GM23338 (cell line): ENCODE measurements at regions not wholly inside any gene's neighbourhood (a gene's known extent, or its start where the extent isn't known, plus 50 kb on each side); places are given as distances from the start of the nearest gene placed in this dataset.

Experiments used
- ATAC-seq: fragments of 200-7000 bp; cut with Tn5 transposase; 3 replicates; pipeline ENCODE4 v1.9.1; 2020
- DNase-seq: peaks from one replicate; pipeline ENCODE4 v3.0.0-alpha.2; 2015; ENCODE audit warnings: low spot score
- H2AFZ ChIP-seq: fragments of 200-600 bp; sonication (generic); 2 replicates; pipeline ENCODE4 v1.8.0; 2016; ENCODE audit warnings: antibody characterized with exemption, mild to moderate bottlenecking, moderate library complexity
- H3F3A ChIP-seq: fragments of 200-600 bp; sonication (generic); replicated peaks from 2 replicates; pipeline ENCODE4 v1.8.0; 2017; ENCODE audit warnings: antibody characterized with exemption, mixed run types, low read depth
- H3K27ac ChIP-seq: fragments of 200-600 bp; sonication (generic); 2 replicates; pipeline ENCODE4 v1.6.1; 2016; ENCODE audit warnings: low read depth
- H3K27me3 ChIP-seq: fragments of 200-600 bp; sonication (generic); 2 replicates; pipeline ENCODE4 v1.8.0; 2016; ENCODE audit warnings: mild to moderate bottlenecking, mixed run types, moderate library complexity; ENCODE audit not compliant: insufficient read depth
- H3K36me3 ChIP-seq: fragments of 200-600 bp; sonication (generic); 2 replicates; pipeline ENCODE4 v1.8.0; 2016; ENCODE audit warnings: mild to moderate bottlenecking; ENCODE audit not compliant: insufficient read depth
- H3K4me1 ChIP-seq: fragments of 200-600 bp; sonication (generic); 2 replicates; pipeline ENCODE4 v1.8.0; 2016; ENCODE audit warnings: mild to moderate bottlenecking, moderate library complexity; ENCODE audit not compliant: insufficient read depth
- H3K4me2 ChIP-seq: fragments of 200-600 bp; sonication (generic); 2 replicates; pipeline ENCODE4 v1.7.1; 2017; ENCODE audit warnings: mixed run types
- H3K4me3 ChIP-seq: fragments of 200-600 bp; sonication (generic); 2 replicates; pipeline ENCODE4 v1.6.1; 2016; ENCODE audit warnings: mixed run types
- H3K79me2 ChIP-seq: fragments of 200-600 bp; sonication (generic); replicated peaks from 2 replicates; pipeline ENCODE4 v1.8.0; 2017; ENCODE audit warnings: mild to moderate bottlenecking; ENCODE audit not compliant: insufficient read depth
- H3K9me2 ChIP-seq: fragments of 200-600 bp; sonication (generic); 2 replicates; pipeline ENCODE4 v1.8.0; 2017; ENCODE audit not compliant: insufficient read depth
- H4K20me1 ChIP-seq: fragments of 200-600 bp; sonication (generic); replicated peaks from 2 replicates; pipeline ENCODE4 v1.8.0; 2017; ENCODE audit warnings: mild to moderate bottlenecking; ENCODE audit not compliant: insufficient read depth
- H3K27ac Mint-ChIP-seq: 2 replicates; pipeline ENCODE4 v1.8.0; 2020; ENCODE audit warnings: inconsistent platforms, mild to moderate bottlenecking, moderate library complexity, mixed read lengths
- H3K27me3 Mint-ChIP-seq: 3 replicates; pipeline ENCODE4 v1.8.0; 2022; ENCODE audit warnings: low read depth, mild to moderate bottlenecking, moderate library complexity, mixed read lengths, inconsistent platforms; ENCODE audit not compliant: insufficient read depth, poor library complexity
- H3K36me3 Mint-ChIP-seq: 3 replicates; pipeline ENCODE4 v1.8.0; 2021; ENCODE audit warnings: low read depth, mild to moderate bottlenecking, inconsistent platforms, moderate library complexity, mixed read lengths
- H3K4me1 Mint-ChIP-seq: 3 replicates; pipeline ENCODE4 v1.8.0; 2020; ENCODE audit warnings: mild to moderate bottlenecking, inconsistent platforms, mixed read lengths
- H3K4me3 Mint-ChIP-seq: 3 replicates; pipeline ENCODE4 v1.8.0; 2021; ENCODE audit warnings: moderate library complexity, mild to moderate bottlenecking, inconsistent platforms, mixed read lengths
- H3K9me3 Mint-ChIP-seq: 3 replicates; pipeline ENCODE4 v1.8.0; 2020; ENCODE audit warnings: moderate library complexity, mild to moderate bottlenecking, inconsistent platforms, mixed read lengths
- CREB1 ChIP-seq: fragments of 250-450 bp; sonication (Bioruptor Pico); IDR thresholded peaks from 2 replicates; pipeline ENCODE4 v1.5.0; 2020; ENCODE audit warnings: low read depth, mild to moderate bottlenecking, moderate library complexity
- CTCF ChIP-seq, 2 experiments: fragments of 200-600 bp in 1 of 2; sonication (generic) in 1 of 2; conservative IDR thresholded peaks; 2 replicates each; pipeline versions ENCODE4 v1.5.1 to v1.6.1; 2016 to 2017; ENCODE audit warnings: antibody characterized with exemption in 2 of 2, low read depth in 2 of 2, mild to moderate bottlenecking in 2 of 2, moderate library complexity in 1 of 2
- JUNB ChIP-seq: IDR thresholded peaks from one replicate; pipeline ENCODE4 v1.6.1; 2016; ENCODE audit warnings: antibody characterized with exemption; ENCODE audit not compliant: unreplicated experiment
- NANOG ChIP-seq: IDR thresholded peaks from 2 replicates; pipeline ENCODE4 v1.6.1; 2016; ENCODE audit warnings: antibody characterized with exemption, borderline replicate concordance
- POLR2AphosphoS5 ChIP-seq: IDR thresholded peaks from 2 replicates; pipeline ENCODE4 v1.6.1; 2016; ENCODE audit warnings: antibody characterized with exemption, low read depth
- REST ChIP-seq: IDR thresholded peaks from one replicate; pipeline ENCODE4 v1.6.1; 2018; ENCODE audit warnings: antibody characterized with exemption; ENCODE audit not compliant: unreplicated experiment
- STAT1 ChIP-seq: IDR thresholded peaks from one replicate; pipeline ENCODE4 v1.6.1; 2016; ENCODE audit warnings: antibody characterized with exemption; ENCODE audit not compliant: unreplicated experiment
- ZNF114 ChIP-seq: fragments of 250-450 bp; sonication (Bioruptor Pico); IDR thresholded peaks from 2 replicates; pipeline ENCODE4 v1.5.0; 2020; ENCODE audit warnings: mild to moderate bottlenecking, moderate library complexity
- ZNF331 ChIP-seq: fragments of 250-450 bp; sonication (Bioruptor Pico); IDR thresholded peaks from 2 replicates; pipeline ENCODE4 v1.5.0; 2020; ENCODE audit warnings: low read depth, mild to moderate bottlenecking, moderate library complexity
- ZNF462 ChIP-seq: fragments of 250-450 bp; sonication (Bioruptor Pico); IDR thresholded peaks from 2 replicates; pipeline ENCODE4 v1.5.0; 2020; ENCODE audit warnings: mild to moderate bottlenecking, moderate library complexity
- TF ChIP-seq, protein P1 (sequence below): IDR thresholded peaks from 2 replicates; pipeline ENCODE4 v1.6.1; 2016; ENCODE audit warnings: antibody characterized with exemption

DNA sequence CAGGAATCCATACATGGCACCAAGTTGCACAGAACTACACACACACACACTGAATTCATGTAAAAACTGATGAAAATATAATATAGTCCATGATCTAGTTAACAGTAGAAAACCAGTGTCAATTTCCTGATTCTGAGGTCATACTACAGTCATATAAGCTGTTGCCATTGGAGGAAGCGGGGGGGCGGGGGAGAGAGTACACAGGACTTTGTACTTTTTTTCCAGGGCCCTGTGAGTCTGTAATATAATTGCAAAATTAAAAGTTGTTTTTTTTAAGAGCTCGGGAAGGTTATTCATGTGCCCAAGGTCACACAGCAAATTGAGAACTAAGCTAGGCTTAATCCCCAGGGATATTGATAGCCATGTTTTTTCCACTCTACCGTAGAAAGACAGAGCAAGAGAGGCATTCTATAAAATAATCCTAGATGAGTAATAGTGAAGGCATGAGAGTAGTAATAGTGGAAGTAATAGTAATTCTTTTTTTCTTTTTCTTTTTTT is 312.3 kb downstream of the MN1 start:
- no peaks in the 10 kb centered on the region for H4K20me1 ChIP-seq
- H3F3A ChIP-seq = no peaks in the 10 kb centered on the region
- no peak overlapping the region for H3K27ac ChIP-seq
- Mint-ChIP-seq H3K4me1 (no peaks in the 10 kb centered on the region), H3K27ac (no peak overlapping the region), H3K4me3 (no peak overlapping the region), H3K27me3 (peaks cover 8% of the 10 kb centered on the region), H3K9me3 (peaks cover 16% of the 10 kb centered on the region), H3K36me3 (peaks cover 6% of the 10 kb centered on the region; the same call in 1 of the 3 replicates)
- TF ChIP-seq ZNF462 (CRISPR knock-in tag) = no peak
- TF ChIP-seq, protein P1, sequence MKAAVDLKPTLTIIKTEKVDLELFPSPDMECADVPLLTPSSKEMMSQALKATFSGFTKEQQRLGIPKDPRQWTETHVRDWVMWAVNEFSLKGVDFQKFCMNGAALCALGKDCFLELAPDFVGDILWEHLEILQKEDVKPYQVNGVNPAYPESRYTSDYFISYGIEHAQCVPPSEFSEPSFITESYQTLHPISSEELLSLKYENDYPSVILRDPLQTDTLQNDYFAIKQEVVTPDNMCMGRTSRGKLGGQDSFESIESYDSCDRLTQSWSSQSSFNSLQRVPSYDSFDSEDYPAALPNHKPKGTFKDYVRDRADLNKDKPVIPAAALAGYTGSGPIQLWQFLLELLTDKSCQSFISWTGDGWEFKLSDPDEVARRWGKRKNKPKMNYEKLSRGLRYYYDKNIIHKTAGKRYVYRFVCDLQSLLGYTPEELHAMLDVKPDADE = no peak
- no peak for TF ChIP-seq ZNF114
- TF ChIP-seq CTCF (conservative IDR thresholded peaks at IDR 0.05; ENCODE audit: low read depth in 2 of 2) = no peak
- no peak for TF ChIP-seq REST
- TF ChIP-seq CREB1 (CRISPR knock-in tag) = no peak
- TF ChIP-seq JUNB = no peak
- TF ChIP-seq STAT1 = no peak
- no peak for TF ChIP-seq POLR2AphosphoS5
- no peak for TF ChIP-seq ZNF331 (CRISPR knock-in tag)
- TF ChIP-seq NANOG = no peak
- no peak for ATAC-seq
- H2AFZ ChIP-seq = no peak overlapping the region
- no peaks in the 10 kb centered on the region for H3K36me3 ChIP-seq
- no peak overlapping the region for H3K4me2 ChIP-seq
- H3K4me1 ChIP-seq = no peaks in the 10 kb centered on the region
- no peaks in the 10 kb centered on the region for H3K79me2 ChIP-seq
- no peaks in the 10 kb centered on the region for H3K9me2 ChIP-seq
- no peak for DNase-seq
- no peak overlapping the region for H3K4me3 ChIP-seq
- no peaks in the 10 kb centered on the region for H3K27me3 ChIP-seq
